Endothelial cell of umbilical vein (primary cell): ENCODE measurements at regions not wholly inside any gene's neighbourhood (a gene's known extent, or its start where the extent isn't known, plus 50 kb on each side); places are given as distances from the start of the nearest gene placed in this dataset.
A peak's percentile ranks its signal among the peaks of the same experiment; 100 is the strongest.

Experiments used
- BruUV-seq: library from RNA; stranded (reverse); fragments of 400-500 nt; replicated peaks from 2 replicates; lab custom pipeline; 2021; lab: Mats Ljungman, UMichigan
- CTCF ChIA-PET: fragments of 300-600, 350-600 bp; sonication (Branson Sonifier 250); formaldehyde crosslinking; loops from one replicate; lab custom pipeline; 2021; ENCODE audit warnings: antibody characterized with exemption, inconsistent platforms; lab: Charles Lee
- POLR2A ChIA-PET: fragments of 300-600, 350-600 bp; sonication (Branson Sonifier 250); formaldehyde crosslinking; loops from one replicate; lab custom pipeline; 2021; ENCODE audit warnings: antibody characterized with exemption, inconsistent platforms; lab: Charles Lee
- DNase-seq: peaks from one replicate; pipeline ENCODE4 v3.0.0-alpha.2; 2011; ENCODE audit warnings: low read depth, low spot score
- FAIRE-seq: peaks from 2 replicates; lab custom pipeline; 2011; peaks lifted over from hg19 to GRCh38; lab: Jason Lieb, UNC
- H2AFZ ChIP-seq: 2 replicates; pipeline ENCODE4 v1.6.0; 2012; ENCODE audit warnings: low read depth, low read length, control low read depth, inconsistent platforms
- H3K27ac ChIP-seq: 2 replicates; pipeline ENCODE4 v1.5.1; 2011; ENCODE audit warnings: low read depth, mild to moderate bottlenecking, control low read depth, low read length, moderate library complexity; ENCODE audit not compliant: insufficient read depth
- H3K27me3 ChIP-seq, 2 experiments: 2 replicates each; pipeline versions ENCODE4 v1.6.0 to v1.6.1; 2011; ENCODE audit warnings: low read length in 2 of 2, mixed read lengths in 1 of 2; ENCODE audit not compliant: control insufficient read depth in 2 of 2, insufficient read depth in 2 of 2
- H3K36me3 ChIP-seq, 2 experiments: 2 replicates in 1 of 2; 3 replicates in 1 of 2; pipeline ENCODE4 v1.5.1; 2011; ENCODE audit warnings: low read length in 2 of 2, mild to moderate bottlenecking in 1 of 2, moderate library complexity in 1 of 2; ENCODE audit not compliant: control insufficient read depth in 2 of 2, insufficient read depth in 2 of 2; ENCODE audit errors: extremely low read depth in 1 of 2
- H3K4me1 ChIP-seq: 3 replicates; pipeline ENCODE4 v1.5.1; 2011; ENCODE audit warnings: mild to moderate bottlenecking, low read length; ENCODE audit not compliant: control insufficient read depth, insufficient read depth; ENCODE audit errors: extremely low read depth
- H3K4me2 ChIP-seq: 2 replicates; pipeline ENCODE4 v1.6.1; 2011; ENCODE audit warnings: low read length, control low read depth, mixed read lengths; ENCODE audit not compliant: insufficient read depth
- H3K4me3 ChIP-seq, 3 experiments: fragments of 200-600 bp in 1 of 3; sonication (generic), shearing (Covaris generic) in 1 of 3; replicated peaks in 1 of 3; 2 replicates each; pipeline ENCODE4 v1.5.1; 2011 to 2016; ENCODE audit warnings: control low read depth in 3 of 3, low read length in 3 of 3, mild to moderate bottlenecking in 2 of 3, inconsistent platforms in 1 of 3, low read depth in 1 of 3, moderate library complexity in 1 of 3; ENCODE audit not compliant: insufficient read depth in 1 of 3
- H3K79me2 ChIP-seq: 2 replicates; pipeline ENCODE4 v1.6.0; 2012; ENCODE audit warnings: low read length, inconsistent platforms; ENCODE audit not compliant: control insufficient read depth, insufficient read depth
- H3K9ac ChIP-seq: replicated peaks from 2 replicates; pipeline ENCODE3; 2011; ENCODE audit warnings: low read length, control low read depth; ENCODE audit not compliant: insufficient read depth; ENCODE audit errors: extremely low read depth
- H3K9me1 ChIP-seq: replicated peaks from 3 replicates; pipeline ENCODE4 v1.6.0; 2011; ENCODE audit warnings: mild to moderate bottlenecking, low read length; ENCODE audit not compliant: control insufficient read depth, insufficient read depth; ENCODE audit errors: extremely low read depth
- H3K9me3 ChIP-seq: replicated peaks from 2 replicates; pipeline ENCODE4 v1.5.1; 2012; ENCODE audit warnings: low read length, inconsistent platforms; ENCODE audit not compliant: control insufficient read depth, insufficient read depth
- H4K20me1 ChIP-seq: replicated peaks from 2 replicates; pipeline ENCODE3; 2011; ENCODE audit warnings: mild to moderate bottlenecking, low read length; ENCODE audit not compliant: control insufficient read depth, insufficient read depth; ENCODE audit errors: extremely low read depth
- EZH2 ChIP-seq: IDR thresholded peaks from 2 replicates; pipeline ENCODE4 v1.6.1; 2012; ENCODE audit warnings: borderline replicate concordance, low read depth, mild to moderate bottlenecking, moderate library complexity, low read length, inconsistent platforms; ENCODE audit not compliant: severe bottlenecking
- FOS ChIP-seq: IDR thresholded peaks from 2 replicates; pipeline ENCODE4 v1.6.1; 2011; ENCODE audit warnings: mild to moderate bottlenecking, low read length, moderate library complexity, borderline replicate concordance; ENCODE audit not compliant: insufficient read depth
- MYC ChIP-seq: IDR thresholded peaks from one replicate; pipeline ENCODE4 v1.6.1; 2011; ENCODE audit warnings: mild to moderate bottlenecking, low read depth, low read length
- POLR2A ChIP-seq: IDR thresholded peaks from 2 replicates; pipeline ENCODE4 v1.6.1; 2012; ENCODE audit warnings: low read depth, mild to moderate bottlenecking, control low read depth, low read length
- POLR2AphosphoS5 ChIP-seq: IDR thresholded peaks from 2 replicates; pipeline ENCODE4 v1.6.1; 2012; ENCODE audit warnings: low read depth, mild to moderate bottlenecking, control low read depth, low read length, moderate library complexity; ENCODE audit not compliant: insufficient read depth
- dilution Hi-C: fragments of 300-500 bp; cut with MboI; formaldehyde crosslinking; loops from one replicate; pipeline ENCODE4 v1.15.0; 2019; ENCODE audit warnings: low sequenced_read_pairs; ENCODE audit not compliant: extremely low pct_ligation_motif_present
- intact Hi-C: fragments of 100-400 bp; cut with micrococcal nuclease; formaldehyde crosslinking; loops from one replicate; pipeline ENCODE4 v1.10.0; 2022
- TF ChIP-seq, protein P1 (sequence below), 2 donors: IDR thresholded peaks; 1 replicate in 1 of 2; 2 replicates in 1 of 2; pipeline ENCODE4 v1.5.1; 2011; ENCODE audit warnings: low read length in 2 of 2, mild to moderate bottlenecking in 2 of 2, moderate library complexity in 2 of 2, control low read depth in 1 of 2, inconsistent platforms in 1 of 2, low read depth in 1 of 2; ENCODE audit not compliant: insufficient read depth in 1 of 2; ENCODE audit errors: extremely low read depth in 1 of 2
- TF ChIP-seq, protein P2 (sequence below): IDR thresholded peaks from 2 replicates; pipeline ENCODE4 v1.6.1; 2011; ENCODE audit not compliant: insufficient read depth, insufficient read length

DNA sequence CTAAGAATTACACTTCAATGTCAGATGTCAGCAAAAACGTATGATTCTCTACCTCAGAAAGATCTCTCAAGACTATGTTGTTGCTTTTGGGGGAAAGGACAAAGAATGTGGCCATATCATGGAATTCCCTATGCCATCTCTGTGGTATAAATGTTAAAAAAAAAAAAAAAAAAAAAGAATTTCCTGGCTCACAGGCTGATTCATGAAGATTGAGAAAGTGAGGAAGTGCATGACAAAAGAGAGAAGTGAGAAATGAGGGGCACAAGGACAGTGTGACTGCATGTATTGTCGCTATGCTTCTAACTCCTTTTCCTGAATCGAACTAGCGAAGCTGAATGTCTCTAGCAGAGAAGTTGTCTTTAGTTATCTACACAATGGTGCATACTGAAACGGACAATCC is 80.6 kb upstream of the CARD18 start:
- H3K9me3 ChIP-seq: no peaks in the 10 kb centered on the region
- no peak overlapping the region for H2AFZ ChIP-seq
- CTCF ChIA-PET: interaction anchor here (0.7 kb wide), 1 partner anchor 594 kb away, joined by 3 read pairs; no protein-coding TSS in a partner anchor
- H3K27ac ChIP-seq: no peak overlapping the region
- POLR2A ChIA-PET: interaction anchor here (0.7 kb wide), 1 partner anchor 485 kb away, joined by 11 read pairs; no protein-coding TSS in a partner anchor
- DNase-seq: peak; percentile 8
- dilution Hi-C loops: no loop called here
- no peak overlapping the region for H3K4me3 ChIP-seq
- no peak overlapping the region for H3K4me2 ChIP-seq
- H3K4me1 ChIP-seq: no peaks in the 10 kb centered on the region
- intact Hi-C loops: no loop called here
- H3K9me1 ChIP-seq: no peaks in the 10 kb centered on the region
- H3K9ac ChIP-seq: no peak overlapping the region
- H3K36me3 ChIP-seq: no peaks in the 10 kb centered on the region
- TF ChIP-seq POLR2AphosphoS5 (no peak), FOS (peak; percentile 7)
- no peaks in the 10 kb centered on the region for H3K27me3 ChIP-seq
- BruUV-seq: no TSS peak
- no peaks in the 10 kb centered on the region for H4K20me1 ChIP-seq
- FAIRE-seq: no peak
- H3K79me2 ChIP-seq: no peaks in the 10 kb centered on the region

DNA sequence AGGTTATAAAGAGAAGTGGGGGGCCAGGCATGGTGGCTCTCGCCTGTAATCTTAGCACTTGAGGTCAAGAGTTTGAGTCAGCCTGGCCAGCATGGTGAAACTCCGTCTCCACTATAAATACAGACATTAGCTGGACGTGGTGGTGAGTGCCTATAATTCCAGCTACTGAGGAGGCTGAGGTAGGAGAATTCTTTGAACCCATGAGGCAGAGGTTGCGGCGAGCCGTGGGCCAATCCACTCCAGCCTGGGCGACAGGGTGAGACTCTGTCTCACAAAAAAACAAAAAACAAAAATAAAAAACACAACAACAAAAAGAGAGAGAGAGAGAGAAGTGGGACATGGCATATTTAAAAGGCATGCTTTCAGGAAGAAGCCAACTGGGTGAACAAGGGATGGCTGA is 80.1 kb upstream of the CARD18 start:
- Histone ChIP-seq H3K4me1 (no peaks in the 10 kb centered on the region), H2AFZ (no peak overlapping the region), H3K79me2 (no peaks in the 10 kb centered on the region), H3K36me3 (no peaks in the 10 kb centered on the region), H3K9me3 (no peaks in the 10 kb centered on the region), H4K20me1 (no peaks in the 10 kb centered on the region), H3K9me1 (no peaks in the 10 kb centered on the region), H3K4me2 (no peak overlapping the region), H3K9ac (no peak overlapping the region), H3K4me3 (no peak overlapping the region), H3K27ac (no peak overlapping the region), H3K27me3 (no peaks in the 10 kb centered on the region)
- POLR2A ChIA-PET: interaction anchor here (0.7 kb wide), 1 partner anchor 485 kb away, joined by 11 read pairs; no protein-coding TSS in a partner anchor
- intact Hi-C loops (no loop called here), dilution Hi-C loops (no loop called here)
- no peak for DNase-seq
- FAIRE-seq: no peak
- TF ChIP-seq, protein P1, sequence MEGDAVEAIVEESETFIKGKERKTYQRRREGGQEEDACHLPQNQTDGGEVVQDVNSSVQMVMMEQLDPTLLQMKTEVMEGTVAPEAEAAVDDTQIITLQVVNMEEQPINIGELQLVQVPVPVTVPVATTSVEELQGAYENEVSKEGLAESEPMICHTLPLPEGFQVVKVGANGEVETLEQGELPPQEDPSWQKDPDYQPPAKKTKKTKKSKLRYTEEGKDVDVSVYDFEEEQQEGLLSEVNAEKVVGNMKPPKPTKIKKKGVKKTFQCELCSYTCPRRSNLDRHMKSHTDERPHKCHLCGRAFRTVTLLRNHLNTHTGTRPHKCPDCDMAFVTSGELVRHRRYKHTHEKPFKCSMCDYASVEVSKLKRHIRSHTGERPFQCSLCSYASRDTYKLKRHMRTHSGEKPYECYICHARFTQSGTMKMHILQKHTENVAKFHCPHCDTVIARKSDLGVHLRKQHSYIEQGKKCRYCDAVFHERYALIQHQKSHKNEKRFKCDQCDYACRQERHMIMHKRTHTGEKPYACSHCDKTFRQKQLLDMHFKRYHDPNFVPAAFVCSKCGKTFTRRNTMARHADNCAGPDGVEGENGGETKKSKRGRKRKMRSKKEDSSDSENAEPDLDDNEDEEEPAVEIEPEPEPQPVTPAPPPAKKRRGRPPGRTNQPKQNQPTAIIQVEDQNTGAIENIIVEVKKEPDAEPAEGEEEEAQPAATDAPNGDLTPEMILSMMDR (IDR thresholded peaks at IDR 0.05; ENCODE audit: extremely low read depth in 1 of 2, insufficient read depth in 1 of 2, low read depth in 1 of 2, low read length in 2 of 2): no peak
- TF ChIP-seq, protein P2, sequence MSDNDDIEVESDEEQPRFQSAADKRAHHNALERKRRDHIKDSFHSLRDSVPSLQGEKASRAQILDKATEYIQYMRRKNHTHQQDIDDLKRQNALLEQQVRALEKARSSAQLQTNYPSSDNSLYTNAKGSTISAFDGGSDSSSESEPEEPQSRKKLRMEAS: no peak
- TF ChIP-seq EZH2 (no peak), POLR2A (no peak), POLR2AphosphoS5 (no peak), FOS (no peak), MYC (no peak)
- BruUV-seq: no TSS peak
- CTCF ChIA-PET: interaction anchor here (1.0 kb wide), 1 partner anchor 8 kb away, joined by 4 read pairs; no protein-coding TSS in a partner anchor
